Posterior cingulate gyrus (tissue), 11 donors: ENCODE measurements at regions not wholly inside any gene's neighbourhood (a gene's known extent, or its start where the extent isn't known, plus 50 kb on each side); places are given as distances from the start of the nearest gene placed in this dataset.
A peak's percentile ranks its signal among the peaks of the same experiment; 100 is the strongest.

Experiments
- DNase-seq, 10 donors: peaks; one replicate each; pipeline versions ENCODE4 v3.0.0 to v3.0.0-alpha.2; 2020 to 2021; ENCODE audit warnings: mixed read lengths in 3 of 10
- intact Hi-C: fragments of 100-400 bp; cut with DNase I; formaldehyde crosslinking; loops from one replicate; pipeline ENCODE4 v1.15.1; 2023

DNA sequence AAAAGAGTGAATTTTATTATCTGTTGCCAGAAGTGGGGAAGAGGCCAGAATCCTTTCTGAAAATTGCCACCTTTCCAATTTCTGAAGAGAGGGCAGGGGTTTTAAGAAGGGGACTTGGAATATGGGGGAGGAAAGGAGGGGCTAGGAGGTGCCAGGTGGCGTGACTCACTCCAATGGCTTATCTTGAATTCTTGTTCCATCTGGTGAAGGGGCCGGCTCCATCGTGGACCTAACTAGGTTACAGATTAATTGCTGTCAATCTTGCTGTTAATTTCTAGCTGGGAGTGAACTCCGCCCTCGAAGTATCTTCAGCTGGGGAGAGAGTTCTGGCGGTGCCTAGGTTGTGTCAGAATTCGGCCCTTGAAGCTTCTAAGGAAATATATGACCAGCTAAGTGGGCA is 138.7 kb downstream of the YTHDC2 start:
- no peak for DNase-seq
- intact Hi-C loops, result no loop called here

DNA sequence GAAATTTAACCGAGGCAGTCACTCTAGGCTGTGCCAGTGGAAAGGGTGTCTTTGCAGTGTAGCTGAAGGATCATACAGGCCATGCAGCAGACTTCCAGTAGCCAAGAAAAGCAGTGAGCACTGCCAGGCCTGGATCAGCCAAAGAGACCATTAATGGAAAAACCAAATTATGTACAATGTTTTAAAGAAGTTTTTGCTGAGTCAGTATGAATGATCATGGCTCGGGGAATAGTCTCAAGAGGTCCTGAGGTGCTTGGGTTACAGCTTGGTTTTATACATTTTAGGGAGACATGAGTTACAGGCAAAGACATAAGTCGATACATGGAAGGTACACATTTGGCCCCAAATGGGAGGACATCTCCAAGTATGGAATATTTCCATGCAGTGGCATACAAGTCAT is 141.3 kb downstream of the YTHDC2 start:
- intact Hi-C loops, result no loop called here

GRCh38 chr5:113660206-113660605 is 146.7 kb downstream of the YTHDC2 start:
- intact Hi-C loops, result no loop called here
- DNase-seq, result no peak

More for the DNA sequence above, 141.3 kb downstream of the YTHDC2 start:
- DNase-seq, result no peak

DNA sequence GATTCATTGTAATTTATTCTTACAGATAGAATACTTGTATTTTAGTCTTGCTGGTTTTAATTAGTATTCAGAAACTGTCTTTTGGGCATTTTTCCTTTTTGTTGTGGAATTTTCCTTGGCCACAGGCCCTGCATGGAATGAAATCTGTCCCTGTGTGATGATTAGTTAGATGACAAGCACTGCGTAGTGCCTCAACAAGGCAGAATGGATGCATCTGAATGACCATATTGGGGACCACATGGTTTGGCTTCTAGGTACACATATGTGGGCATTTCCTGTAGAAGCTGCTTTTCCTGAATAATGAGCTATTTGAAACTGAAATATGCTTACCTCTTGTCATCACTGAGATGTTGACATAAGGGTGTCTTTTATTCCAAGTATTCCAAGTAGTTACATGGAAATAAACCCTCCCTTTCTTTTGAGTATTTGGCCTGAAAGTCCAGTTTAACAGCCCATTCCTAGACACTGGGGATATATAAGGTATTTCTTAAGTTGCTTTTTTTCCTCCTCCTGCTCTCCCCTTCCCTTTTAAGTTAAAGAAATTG is 147.3 kb downstream of the YTHDC2 start:
- intact Hi-C loops, result no loop called here
- no peak for DNase-seq

GRCh38 chr5:113663879-113664541 is 150.5 kb downstream of the YTHDC2 start:
- peak in 1 of 10 donors; percentile 74 for DNase-seq
- intact Hi-C loops, result no loop called here

- intact Hi-C loops, result no loop called here
- DNase-seq, result no peak
These were observed 159.5 kb downstream of the YTHDC2 start for GRCh38 chr5:113673041-113673440.

- intact Hi-C loops, result loop anchor here (5.0 kb wide), 1 partner anchor 1397 kb away; no protein-coding TSS in a partner anchor
- no peak for DNase-seq
These were observed 161.7 kb downstream of the YTHDC2 start for GRCh38 chr5:113675166-113675565.

DNA sequence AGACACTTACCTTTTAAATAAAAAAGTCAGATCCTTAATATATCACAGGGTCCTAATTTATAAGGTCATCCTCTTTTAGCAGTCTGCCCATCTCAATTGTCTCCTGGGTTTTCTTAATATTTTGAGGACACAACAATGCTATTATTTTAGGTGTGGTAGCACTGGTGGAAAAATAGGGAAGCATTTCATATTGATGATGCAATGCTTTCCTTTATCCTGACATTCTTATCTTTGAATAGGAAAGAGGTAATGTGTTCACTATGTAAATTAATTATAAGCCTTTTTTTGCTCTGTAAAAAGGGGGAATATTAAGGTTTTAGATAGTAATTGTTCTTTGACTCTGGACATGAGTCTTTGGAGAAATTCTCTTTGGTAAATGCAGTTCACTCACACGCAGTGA is 164.7 kb downstream of the YTHDC2 start:
- DNase-seq, result no peak
- intact Hi-C loops, result loop anchor here (5.0 kb wide), 1 partner anchor 1394 kb away; no protein-coding TSS in a partner anchor

- intact Hi-C loops, result loop anchor here (1.0 to 5.0 kb wide), 2 partner anchors 771 to 1393 kb away; no protein-coding TSS in a partner anchor
- DNase-seq, result peak in 6 of 10 donors; percentile 17 to 81 (median 30)
These were observed 165.6 kb downstream of the YTHDC2 start for GRCh38 chr5:113678924-113679575.

DNA sequence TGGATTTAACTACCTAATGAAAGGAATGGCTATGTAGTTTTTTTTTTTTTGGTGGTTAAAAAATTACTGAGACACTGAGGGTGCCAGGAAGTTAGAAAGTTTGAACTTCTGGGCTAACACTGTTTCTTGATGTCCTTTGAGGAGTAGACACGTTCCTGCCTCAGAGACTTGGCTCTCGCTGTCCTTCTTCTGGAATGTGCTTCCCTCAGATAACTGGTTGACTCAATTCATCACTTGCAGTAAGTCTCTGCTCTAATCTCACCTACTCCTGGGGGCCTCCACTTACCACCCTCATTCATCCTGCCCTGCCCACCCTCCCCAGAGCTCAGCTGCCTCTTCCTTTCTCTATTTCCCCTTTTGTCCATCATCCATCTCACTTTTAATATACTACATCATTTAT is 167.0 kb downstream of the YTHDC2 start:
- intact Hi-C loops, result no loop called here
- no peak for DNase-seq

GRCh38 chr5:113682497-113683136 is 169.1 kb downstream of the YTHDC2 start:
- no peak for DNase-seq
- intact Hi-C loops, result no loop called here

DNA sequence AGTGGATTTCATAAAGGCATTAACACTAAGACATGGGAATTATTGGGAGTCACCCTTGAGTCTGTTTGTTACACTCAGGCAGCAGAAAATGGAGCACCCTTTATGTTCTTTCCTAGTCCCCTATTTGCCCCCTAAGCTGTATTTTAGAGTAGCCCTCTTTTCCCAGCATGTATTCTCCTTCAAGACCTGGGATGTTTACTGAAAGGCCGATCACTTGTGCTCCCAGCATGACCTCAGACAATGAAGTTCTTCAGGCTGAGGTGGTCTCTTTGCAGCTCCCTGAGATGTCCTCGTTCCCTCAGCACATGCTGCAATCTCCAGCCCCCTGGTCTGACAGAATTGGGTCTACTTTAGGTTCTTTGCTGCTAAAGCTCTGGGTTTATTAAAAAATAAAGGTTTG is 169.7 kb downstream of the YTHDC2 start:
- intact Hi-C loops, result no loop called here
- DNase-seq, result no peak

GRCh38 chr5:113686599-113686998 is 173.1 kb downstream of the YTHDC2 start:
- intact Hi-C loops, result loop anchor here (5.0 kb wide), 1 partner anchor 1381 kb away; no protein-coding TSS in a partner anchor
- no peak for DNase-seq

- no peak for DNase-seq
- intact Hi-C loops, result loop anchor here (5.0 kb wide), 1 partner anchor 1378 kb away; no protein-coding TSS in a partner anchor
These were observed 176.2 kb downstream of the YTHDC2 start for GRCh38 chr5:113689647-113690046.

DNA sequence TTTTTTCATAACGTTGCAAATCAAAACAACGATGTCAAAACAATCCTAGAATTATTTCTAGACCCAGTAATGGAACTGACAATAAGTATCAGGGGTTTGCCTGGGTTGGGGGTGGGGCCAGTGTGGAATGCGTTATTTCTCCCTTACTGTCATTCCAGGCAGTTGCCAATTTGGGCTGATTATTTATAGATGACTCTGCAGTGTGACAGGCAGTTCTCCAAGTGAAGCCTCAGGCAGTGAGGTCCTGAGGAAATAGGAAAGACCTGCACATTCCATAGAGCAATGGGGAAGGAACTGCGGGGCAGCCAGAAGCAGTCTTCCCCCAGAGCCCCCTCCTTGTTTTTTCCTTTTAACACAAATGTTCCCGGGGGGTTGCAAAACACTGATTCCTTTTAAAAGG is 179.0 kb downstream of the YTHDC2 start:
- intact Hi-C loops, result no loop called here

DNA sequence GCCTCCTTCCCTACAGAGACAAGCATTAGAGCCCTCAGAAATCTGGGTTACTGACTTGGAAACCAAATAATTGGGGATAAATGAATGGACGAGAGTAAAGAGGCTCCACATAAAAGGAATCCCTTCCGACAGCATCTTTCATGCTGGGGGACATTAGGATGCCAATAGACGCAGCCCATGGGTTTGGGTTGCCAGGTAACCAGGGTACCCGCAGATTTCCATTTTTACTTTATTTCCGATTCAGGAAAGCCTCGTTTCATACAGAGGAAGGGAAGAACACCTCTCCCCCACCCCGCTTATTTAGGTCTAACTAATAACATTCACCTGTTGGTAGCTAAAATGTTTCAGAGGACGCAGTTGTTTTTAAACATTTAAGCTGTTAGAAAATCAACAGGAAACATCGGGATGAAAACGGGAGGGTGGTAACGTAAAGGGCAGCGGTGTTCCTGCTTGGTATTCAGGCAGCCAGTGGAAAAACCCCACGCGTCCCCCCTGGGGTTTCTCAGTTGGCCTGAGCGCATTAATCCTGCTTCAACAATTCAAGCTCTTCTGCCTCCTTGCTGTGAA is 179.5 kb downstream of the YTHDC2 start:
- intact Hi-C loops, result no loop called here
- peak in 1 of 10 donors; percentile 65 for DNase-seq

More for the DNA sequence above, 179.0 kb downstream of the YTHDC2 start:
- no peak for DNase-seq

DNA sequence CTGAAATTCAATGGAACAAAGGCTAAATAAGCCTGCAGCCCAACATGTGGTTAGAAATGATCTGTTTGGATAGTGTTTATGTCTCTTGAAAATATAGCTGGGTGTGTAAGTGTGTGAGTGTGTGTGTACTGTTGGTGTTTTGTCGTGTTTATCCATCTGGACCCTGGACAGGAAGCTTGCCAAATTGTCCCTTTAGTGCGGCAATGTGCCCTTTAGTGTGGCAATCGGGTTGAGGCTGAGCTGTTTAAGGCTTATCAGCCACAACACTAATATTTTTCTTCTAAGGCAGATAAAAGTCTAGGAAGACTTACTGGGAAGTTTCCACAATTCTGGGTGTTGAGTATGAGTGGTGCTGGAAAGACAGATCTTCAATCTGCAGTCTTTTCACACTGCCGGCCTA is 180.2 kb downstream of the YTHDC2 start:
- DNase-seq, result no peak
- intact Hi-C loops, result no loop called here

DNA sequence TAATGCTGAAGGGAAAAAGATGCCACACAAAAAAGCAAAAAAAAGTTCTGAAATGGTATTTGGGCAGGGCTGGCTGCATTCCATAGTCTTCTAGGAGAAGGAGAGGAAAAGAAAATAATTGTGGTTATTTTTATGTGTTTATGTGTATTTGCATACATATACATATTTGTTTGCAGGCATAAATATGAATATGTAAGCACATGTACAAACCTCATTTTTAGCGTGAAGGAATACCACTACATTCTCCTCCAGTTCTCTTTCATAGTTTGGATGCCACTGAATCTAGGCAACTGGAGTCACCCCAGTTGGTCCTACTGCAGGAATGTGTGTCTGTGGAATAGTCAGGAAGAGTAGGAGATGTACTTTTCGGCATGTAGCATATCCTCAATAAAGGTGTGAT is 181.1 kb downstream of the YTHDC2 start:
- intact Hi-C loops, result no loop called here
- no peak for DNase-seq

GRCh38 chr5:113703266-113703665 is 189.8 kb downstream of the YTHDC2 start:
- no peak for DNase-seq
- intact Hi-C loops, result no loop called here

- DNase-seq, result peak in 1 of 10 donors; percentile 55
- intact Hi-C loops, result no loop called here
These were observed 192.2 kb downstream of the YTHDC2 start for GRCh38 chr5:113705657-113706056.

DNA sequence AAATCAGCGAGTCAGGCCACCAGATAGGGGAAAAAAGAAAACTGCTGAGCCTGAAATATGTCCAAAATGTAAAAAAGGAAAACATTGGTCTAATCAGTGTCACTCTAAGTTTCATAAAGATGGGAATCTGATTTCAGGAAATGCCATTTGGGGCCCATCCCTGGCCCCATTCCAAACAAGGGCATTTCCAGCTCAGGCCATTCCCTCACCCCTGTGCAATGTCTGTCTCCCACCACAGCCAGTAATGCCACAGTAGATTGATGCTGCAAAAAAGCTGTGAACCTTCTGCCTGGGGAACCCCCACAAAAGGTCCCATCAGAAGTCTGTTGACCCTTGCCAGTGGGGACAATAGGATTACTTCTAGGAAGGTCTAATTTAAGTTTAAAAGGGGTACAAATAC is 199.6 kb downstream of the YTHDC2 start:
- intact Hi-C loops, result no loop called here
- no peak for DNase-seq
